ENCODE measurements at regions not wholly inside any gene's neighbourhood (a gene's known extent, or its start where the extent isn't known, plus 50 kb on each side); places are given as distances from the start of the nearest gene placed in this dataset.

- DNase-seq = no peak
Measured at GRCh38 chr4:19774690-19775256, 476.9 kb upstream of the SLIT2 start.

GRCh38 chr4:19772581-19772980 is 479.1 kb upstream of the SLIT2 start:
- DNase-seq = no peak

- no peak for DNase-seq
Measured at GRCh38 chr4:19756661-19757060, 495.0 kb upstream of the SLIT2 start.

- DNase-seq = peak; percentile 38
Measured at GRCh38 chr4:19752599-19752998, 499.1 kb upstream of the SLIT2 start.

- no peak for DNase-seq
Measured at GRCh38 chr4:19748519-19749479, 502.9 kb upstream of the SLIT2 start.

GRCh38 chr4:19746377-19746776 is 505.3 kb upstream of the SLIT2 start:
- no peak for DNase-seq

- no peak for DNase-seq
Measured at GRCh38 chr4:19743115-19743638, 508.5 kb upstream of the SLIT2 start.

GRCh38 chr4:19739101-19739651 is 512.5 kb upstream of the SLIT2 start:
- no peak for DNase-seq

GRCh38 chr4:19736968-19737756 is 514.5 kb upstream of the SLIT2 start:
- DNase-seq = no peak

GRCh38 chr4:19735012-19735411 is 516.7 kb upstream of the SLIT2 start:
- DNase-seq = no peak

- no peak for DNase-seq
Measured at GRCh38 chr4:19729886-19730651, 521.6 kb upstream of the SLIT2 start.

- no peak for DNase-seq
Measured at GRCh38 chr4:19728773-19729172, 522.9 kb upstream of the SLIT2 start.

- no peak for DNase-seq
Measured at GRCh38 chr4:19727141-19727540, 524.6 kb upstream of the SLIT2 start.

GRCh38 chr4:19725130-19725529 is 526.6 kb upstream of the SLIT2 start:
- no peak for DNase-seq

- no peak for DNase-seq
Measured at GRCh38 chr4:19722404-19722803, 529.3 kb upstream of the SLIT2 start.

GRCh38 chr4:19721587-19721986 is 530.1 kb upstream of the SLIT2 start:
- no peak for DNase-seq

GRCh38 chr4:19720610-19721009 is 531.1 kb upstream of the SLIT2 start:
- DNase-seq = no peak

GRCh38 chr4:19720190-19720589 is 531.5 kb upstream of the SLIT2 start:
- no peak for DNase-seq

- DNase-seq = no peak
Measured at GRCh38 chr4:19711871-19712270, 539.8 kb upstream of the SLIT2 start.

GRCh38 chr4:19707876-19708275 is 543.8 kb upstream of the SLIT2 start:
- no peak for DNase-seq

- no peak for DNase-seq
Measured at GRCh38 chr4:19703391-19703790, 548.3 kb upstream of the SLIT2 start.

GRCh38 chr4:19700992-19701391 is 550.7 kb upstream of the SLIT2 start:
- DNase-seq = no peak

Measured in NCI-H146 (cell line).